ENCODE measurements at regions not wholly inside any gene's neighbourhood (a gene's known extent, or its start where the extent isn't known, plus 50 kb on each side); places are given as distances from the start of the nearest gene placed in this dataset.

GRCh38 chr5:93915142-93915553 is 173.7 kb upstream of the POU5F2 start:
- no peak for TF ChIP-seq EZH2 (IDR thresholded peaks at IDR 0.05; ENCODE audit: insufficient read depth, poor library complexity, severe bottlenecking)
- TF ChIP-seq EZH2phosphoT487 (IDR thresholded peaks at IDR 0.05; ENCODE audit: insufficient read depth, low read depth), result no peak

All from GM23248 (cell line).